HEK293 (cell line): ENCODE measurements at regions not wholly inside any gene's neighbourhood (a gene's known extent, or its start where the extent isn't known, plus 50 kb on each side); places are given as distances from the start of the nearest gene placed in this dataset.

Source experiments
- CTCF ChIP-seq: fragments of 450-650 bp; formaldehyde crosslinking; IDR thresholded peaks from 2 replicates; pipeline ENCODE4 v1.5.1; 2016; ENCODE audit warnings: missing biosample characterization, missing genetic modification characterization
- GFI1B ChIP-seq: fragments of 450-650 bp; formaldehyde crosslinking; IDR thresholded peaks from 2 replicates; pipeline ENCODE4 v1.5.1; 2016; ENCODE audit warnings: missing biosample characterization, missing genetic modification characterization
- MYNN ChIP-seq: fragments of 450-650 bp; formaldehyde crosslinking; IDR thresholded peaks from 2 replicates; pipeline ENCODE4 v1.5.1; 2016; ENCODE audit warnings: missing biosample characterization, missing genetic modification characterization, borderline replicate concordance
- PBX3 ChIP-seq: sonication (generic); formaldehyde crosslinking; IDR thresholded peaks from 2 replicates; pipeline ENCODE4 v1.8.1; 2022; ENCODE audit warnings: mild to moderate bottlenecking, moderate library complexity, missing genetic modification reagents
- ZBTB26 ChIP-seq: fragments of 450-650 bp; formaldehyde crosslinking; optimal IDR thresholded peaks from 2 replicates; pipeline ENCODE3; 2016; ENCODE audit warnings: missing biosample characterization, mild to moderate bottlenecking, missing genetic modification characterization
- ZBTB7A ChIP-seq: fragments of 450-650 bp; formaldehyde crosslinking; IDR thresholded peaks from 2 replicates; pipeline ENCODE4 v1.5.1; 2016; ENCODE audit warnings: low read depth, missing biosample characterization, missing genetic modification characterization
- ZNF133 ChIP-seq: fragments of 450-650 bp; formaldehyde crosslinking; IDR thresholded peaks from 2 replicates; pipeline ENCODE4 v1.5.1; 2016; ENCODE audit warnings: missing biosample characterization, missing genetic modification characterization
- ZNF580 ChIP-seq: fragments of 450-650 bp; formaldehyde crosslinking; IDR thresholded peaks from 2 replicates; pipeline ENCODE4 v1.5.1; 2016; ENCODE audit warnings: missing biosample characterization, missing genetic modification characterization
- ZNF791 ChIP-seq: fragments of 450-650 bp; formaldehyde crosslinking; IDR thresholded peaks from 2 replicates; pipeline ENCODE4 v1.5.1; 2016; ENCODE audit warnings: missing biosample characterization, missing genetic modification characterization

- TF ChIP-seq CTCF (tag by site-specific recombination) (no peak), PBX3 (CRISPR knock-in tag) (no peak), ZNF580 (no peak), MYNN (tag by site-specific recombination) (no peak), GFI1B (tag by site-specific recombination) (no peak), ZBTB7A (tag by site-specific recombination) (no peak), ZNF133 (tag by site-specific recombination) (no peak), ZNF791 (no peak), ZBTB26 (tag by site-specific recombination) (no peak)
These were observed 112.6 kb upstream of the TMPRSS2 start for GRCh38 chr21:41620541-41620940.
